Uterus (tissue), 3 donors: ENCODE measurements at regions not wholly inside any gene's neighbourhood (a gene's known extent, or its start where the extent isn't known, plus 50 kb on each side); places are given as distances from the start of the nearest gene placed in this dataset.

Experiments
- DNase-seq, 2 donors: peaks; one replicate each; pipeline ENCODE4 v3.0.0-alpha.2; 2019 to 2020
- H3K27ac ChIP-seq, 2 donors: fragments of 200-600 bp; sonication (generic); 1 replicate in 1 of 2; 2 replicates in 1 of 2; pipeline ENCODE4 v1.5.1; 2016 to 2018
- H3K27me3 ChIP-seq, 2 donors: fragments of 200-600 bp; sonication (generic); one replicate each; pipeline ENCODE4 v1.5.1; 2018 to 2019; ENCODE audit warnings: control low read depth in 1 of 2
- H3K36me3 ChIP-seq, 2 donors: fragments of 200-600 bp; sonication (generic); one replicate each; pipeline ENCODE4 v1.5.1; 2019; ENCODE audit warnings: control low read depth in 1 of 2
- H3K4me1 ChIP-seq, 2 donors: fragments of 200-600 bp; sonication (generic); one replicate each; pipeline ENCODE4 v1.5.1; 2018 to 2019; ENCODE audit warnings: control low read depth in 1 of 2
- H3K4me3 ChIP-seq, 2 donors: fragments of 200-600 bp; sonication (generic); 1 replicate in 1 of 2; 2 replicates in 1 of 2; pipeline ENCODE4 v1.5.1; 2018 to 2019; ENCODE audit warnings: mild to moderate bottlenecking in 1 of 2
- H3K9me3 ChIP-seq, 2 donors: fragments of 200-600 bp; sonication (generic); one replicate each; pipeline ENCODE4 v1.5.1; 2019; ENCODE audit warnings: control low read depth in 1 of 2
- CTCF ChIP-seq, 4 experiments: fragments of 200-600 bp in 2 of 4; fragments of 450-650 bp in 2 of 4; sonication (generic) in 2 of 4; IDR thresholded peaks; one replicate each; pipeline ENCODE4 v1.5.1; 2016 to 2019; ENCODE audit warnings: antibody characterized with exemption in 4 of 4, mild to moderate bottlenecking in 2 of 4, moderate library complexity in 1 of 4
- POLR2A ChIP-seq, 2 donors: fragments of 450-650 bp; IDR thresholded peaks; one replicate each; pipeline ENCODE4 v1.6.1; 2016; ENCODE audit warnings: antibody characterized with exemption in 2 of 2, mild to moderate bottlenecking in 1 of 2, moderate library complexity in 1 of 2
- intact Hi-C: fragments of 100-400 bp; cut with DNase I; formaldehyde crosslinking; loops from one replicate; pipeline ENCODE4 v1.15.1; 2023; ENCODE audit warnings: low total_unique reads
- donor health status: DM: yes; HTN: yes; CAD: no.

- Histone ChIP-seq H3K27ac (no peak overlapping the region), H3K36me3 (no peaks in the 10 kb centered on the region), H3K4me1 (no peaks in the 10 kb centered on the region), H3K4me3 (no peak overlapping the region), H3K9me3 (no peaks in the 10 kb centered on the region), H3K27me3 (no peaks in the 10 kb centered on the region)
- DNase-seq = no peak
- intact Hi-C loops = no loop called here
- no peak for TF ChIP-seq POLR2A (IDR thresholded peaks at IDR 0.05)
- TF ChIP-seq CTCF (IDR thresholded peaks at IDR 0.05) = no peak
Measured at GRCh38 chr7:68938151-68938550, 660.1 kb upstream of the AUTS2 start.

- H3K27me3 ChIP-seq = no peaks in the 10 kb centered on the region
- no peaks in the 10 kb centered on the region for H3K36me3 ChIP-seq
- no peaks in the 10 kb centered on the region for H3K9me3 ChIP-seq
- no peak for TF ChIP-seq CTCF (IDR thresholded peaks at IDR 0.05)
- TF ChIP-seq POLR2A (IDR thresholded peaks at IDR 0.05) = no peak
- H3K4me3 ChIP-seq = no peak overlapping the region
- intact Hi-C loops = no loop called here
- H3K27ac ChIP-seq = no peak overlapping the region
- no peak for DNase-seq
- no peaks in the 10 kb centered on the region for H3K4me1 ChIP-seq
Measured at GRCh38 chr7:68943786-68944185, 654.5 kb upstream of the AUTS2 start.

GRCh38 chr7:68955656-68956055 is 642.6 kb upstream of the AUTS2 start:
- TF ChIP-seq CTCF (IDR thresholded peaks at IDR 0.05) = no peak
- TF ChIP-seq POLR2A (IDR thresholded peaks at IDR 0.05) = no peak
- Histone ChIP-seq H3K36me3 (no peaks in the 10 kb centered on the region), H3K27me3 (no peaks in the 10 kb centered on the region), H3K9me3 (no peaks in the 10 kb centered on the region), H3K4me1 (no peaks in the 10 kb centered on the region), H3K4me3 (no peak overlapping the region), H3K27ac (no peak overlapping the region)
- intact Hi-C loops = no loop called here
- DNase-seq = no peak

GRCh38 chr7:68958571-68958970 is 639.7 kb upstream of the AUTS2 start:
- Histone ChIP-seq H3K4me3 (no peak overlapping the region), H3K4me1 (no peaks in the 10 kb centered on the region), H3K27ac (no peak overlapping the region), H3K9me3 (no peaks in the 10 kb centered on the region), H3K36me3 (no peaks in the 10 kb centered on the region), H3K27me3 (no peaks in the 10 kb centered on the region)
- intact Hi-C loops = no loop called here
- TF ChIP-seq CTCF (IDR thresholded peaks at IDR 0.05) = no peak
- TF ChIP-seq POLR2A (IDR thresholded peaks at IDR 0.05) = no peak
- no peak for DNase-seq

- no peaks in the 10 kb centered on the region for H3K4me1 ChIP-seq
- no peaks in the 10 kb centered on the region for H3K9me3 ChIP-seq
- no peaks in the 10 kb centered on the region for H3K27me3 ChIP-seq
- TF ChIP-seq POLR2A (IDR thresholded peaks at IDR 0.05) (no peak), CTCF (IDR thresholded peaks at IDR 0.05) (no peak)
- no peaks in the 10 kb centered on the region for H3K36me3 ChIP-seq
- intact Hi-C loops = no loop called here
- no peak overlapping the region for H3K4me3 ChIP-seq
- no peak for DNase-seq
- H3K27ac ChIP-seq = no peak overlapping the region
Measured at GRCh38 chr7:68963552-68963951, 634.7 kb upstream of the AUTS2 start.
